ENCODE measurements at regions not wholly inside any gene's neighbourhood (a gene's known extent, or its start where the extent isn't known, plus 50 kb on each side); places are given as distances from the start of the nearest gene placed in this dataset.
"Not testable (repeated sequence)": the region's sequence is repeated elsewhere in the genome, so short reads cannot be mapped to it uniquely, and the experiment has no call there.

DNA sequence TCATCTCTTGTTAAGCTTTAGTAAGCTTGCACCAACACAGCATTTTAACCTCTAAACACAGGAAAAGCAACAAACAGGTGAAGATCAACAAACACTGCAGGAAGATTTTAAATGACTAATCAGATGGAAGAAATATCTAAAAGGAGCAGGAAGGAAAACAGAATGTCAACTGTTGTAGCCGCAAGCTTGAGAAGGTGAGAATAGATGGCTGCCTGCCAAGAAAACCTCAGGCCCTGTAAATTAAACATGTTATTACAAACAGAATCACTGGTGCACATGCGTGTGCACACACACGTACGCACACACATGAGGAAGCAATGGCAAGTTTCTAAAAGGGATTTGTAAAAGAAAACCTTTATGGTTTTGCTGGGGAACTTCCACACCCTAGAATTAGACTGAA is 257.8 kb upstream of the GALNT5 start:
- no peaks in the 10 kb centered on the region for H3K27me3 Mint-ChIP-seq
- no peak overlapping the region for H3K27ac Mint-ChIP-seq
- no peak for DNase-seq (ENCODE audit: extremely low spot score, unreplicated experiment)
- no peaks in the 10 kb centered on the region for H3K4me1 Mint-ChIP-seq (ENCODE audit: unreplicated experiment)
- no peaks in the 10 kb centered on the region for H3K9me3 Mint-ChIP-seq
- no peaks in the 10 kb centered on the region for H3K36me3 Mint-ChIP-seq
- TF ChIP-seq, protein P1, sequence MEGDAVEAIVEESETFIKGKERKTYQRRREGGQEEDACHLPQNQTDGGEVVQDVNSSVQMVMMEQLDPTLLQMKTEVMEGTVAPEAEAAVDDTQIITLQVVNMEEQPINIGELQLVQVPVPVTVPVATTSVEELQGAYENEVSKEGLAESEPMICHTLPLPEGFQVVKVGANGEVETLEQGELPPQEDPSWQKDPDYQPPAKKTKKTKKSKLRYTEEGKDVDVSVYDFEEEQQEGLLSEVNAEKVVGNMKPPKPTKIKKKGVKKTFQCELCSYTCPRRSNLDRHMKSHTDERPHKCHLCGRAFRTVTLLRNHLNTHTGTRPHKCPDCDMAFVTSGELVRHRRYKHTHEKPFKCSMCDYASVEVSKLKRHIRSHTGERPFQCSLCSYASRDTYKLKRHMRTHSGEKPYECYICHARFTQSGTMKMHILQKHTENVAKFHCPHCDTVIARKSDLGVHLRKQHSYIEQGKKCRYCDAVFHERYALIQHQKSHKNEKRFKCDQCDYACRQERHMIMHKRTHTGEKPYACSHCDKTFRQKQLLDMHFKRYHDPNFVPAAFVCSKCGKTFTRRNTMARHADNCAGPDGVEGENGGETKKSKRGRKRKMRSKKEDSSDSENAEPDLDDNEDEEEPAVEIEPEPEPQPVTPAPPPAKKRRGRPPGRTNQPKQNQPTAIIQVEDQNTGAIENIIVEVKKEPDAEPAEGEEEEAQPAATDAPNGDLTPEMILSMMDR (conservative IDR thresholded peaks at IDR 0.05) = no peak
- H3K4me3 Mint-ChIP-seq = no peak overlapping the region

DNA sequence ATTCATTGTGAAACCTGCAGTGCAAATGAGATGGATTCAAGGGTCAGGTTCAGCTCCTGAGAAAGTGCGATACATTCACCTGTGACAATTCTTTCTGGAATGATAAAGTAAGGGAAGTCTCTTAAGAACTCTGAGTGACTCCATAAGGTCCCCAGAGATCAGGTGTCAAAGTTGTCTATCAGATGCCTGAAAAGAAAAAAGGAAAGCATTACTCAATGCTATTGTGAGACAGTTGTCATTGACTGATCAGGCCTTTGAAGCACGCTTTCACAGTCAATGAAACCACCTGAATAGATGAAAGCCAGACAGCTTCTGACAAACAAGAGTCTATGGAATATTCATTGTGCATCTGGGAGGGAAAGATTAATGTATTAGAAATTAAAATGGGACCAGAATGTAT is 252.7 kb upstream of the GALNT5 start:
- Mint-ChIP-seq H3K27me3 (peaks cover 5% of the 10 kb centered on the region), H3K9me3 (no peaks in the 10 kb centered on the region), H3K36me3 (no peaks in the 10 kb centered on the region), H3K4me3 (no peak overlapping the region), H3K4me1 (ENCODE audit: unreplicated experiment) (no peaks in the 10 kb centered on the region), H3K27ac (no peak overlapping the region)
- TF ChIP-seq, protein P1 (conservative IDR thresholded peaks at IDR 0.05) = no peak
- no peak for DNase-seq (ENCODE audit: extremely low spot score, unreplicated experiment)

DNA sequence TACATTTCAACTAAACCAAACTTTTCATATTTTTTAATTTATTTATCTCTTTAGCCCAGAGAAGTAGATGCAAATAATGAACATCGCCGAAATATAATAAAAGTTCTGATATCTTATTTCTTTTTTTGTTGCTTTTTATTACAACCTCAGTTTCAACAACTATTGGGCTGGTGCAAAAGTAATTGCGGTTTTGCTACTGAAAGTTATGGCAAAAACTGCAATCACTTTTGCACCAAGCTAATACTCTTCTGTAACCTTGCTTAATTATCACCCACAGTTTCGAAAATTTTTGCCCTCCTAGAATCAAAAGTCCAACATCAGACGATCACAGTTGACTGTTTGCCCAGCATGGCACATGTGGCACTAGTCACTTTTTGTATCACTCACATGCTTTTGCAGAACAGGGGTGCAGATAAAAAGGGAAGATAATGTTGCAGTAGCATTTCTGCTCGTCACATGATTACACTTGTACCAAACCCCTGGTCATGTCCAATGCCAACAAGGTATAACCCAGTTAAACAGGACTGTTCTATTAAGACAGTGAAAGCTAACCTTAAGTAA is 242.4 kb upstream of the GALNT5 start:
- H3K27ac Mint-ChIP-seq = no peak overlapping the region
- H3K27me3 Mint-ChIP-seq = no peaks in the 10 kb centered on the region
- H3K9me3 Mint-ChIP-seq = no peaks in the 10 kb centered on the region
- TF ChIP-seq, protein P1 (conservative IDR thresholded peaks at IDR 0.05) = no peak
- no peaks in the 10 kb centered on the region for H3K4me1 Mint-ChIP-seq (ENCODE audit: unreplicated experiment)
- no peak for DNase-seq (ENCODE audit: extremely low spot score, unreplicated experiment)
- no peak overlapping the region for H3K4me3 Mint-ChIP-seq
- H3K36me3 Mint-ChIP-seq = no peaks in the 10 kb centered on the region

DNA sequence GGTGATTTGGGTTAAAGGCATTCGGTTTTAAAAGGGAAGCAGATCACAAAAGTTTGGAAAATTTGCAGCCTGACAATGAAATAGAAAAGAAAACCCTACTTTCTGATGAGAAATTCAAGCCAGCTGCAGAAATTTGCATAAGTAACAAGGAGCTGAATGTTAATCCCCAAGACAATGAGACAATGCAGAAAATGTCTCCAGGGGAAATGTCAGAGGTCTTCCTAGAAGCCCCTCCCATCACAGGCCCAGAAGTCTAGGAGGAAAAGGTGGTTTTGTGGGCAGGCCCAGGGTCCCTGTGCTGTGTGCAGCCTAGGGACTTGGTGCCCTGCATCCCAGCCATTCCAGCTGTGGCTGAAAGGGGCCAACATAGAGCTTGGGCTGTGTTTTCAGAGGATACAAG is 234.2 kb upstream of the GALNT5 start:
- H3K4me1 Mint-ChIP-seq (ENCODE audit: unreplicated experiment); H3K36me3 Mint-ChIP-seq; DNase-seq (ENCODE audit: extremely low spot score, unreplicated experiment); H3K4me3 Mint-ChIP-seq; H3K9me3 Mint-ChIP-seq; H3K27ac Mint-ChIP-seq; H3K27me3 Mint-ChIP-seq: not testable (repeated sequence)

DNA sequence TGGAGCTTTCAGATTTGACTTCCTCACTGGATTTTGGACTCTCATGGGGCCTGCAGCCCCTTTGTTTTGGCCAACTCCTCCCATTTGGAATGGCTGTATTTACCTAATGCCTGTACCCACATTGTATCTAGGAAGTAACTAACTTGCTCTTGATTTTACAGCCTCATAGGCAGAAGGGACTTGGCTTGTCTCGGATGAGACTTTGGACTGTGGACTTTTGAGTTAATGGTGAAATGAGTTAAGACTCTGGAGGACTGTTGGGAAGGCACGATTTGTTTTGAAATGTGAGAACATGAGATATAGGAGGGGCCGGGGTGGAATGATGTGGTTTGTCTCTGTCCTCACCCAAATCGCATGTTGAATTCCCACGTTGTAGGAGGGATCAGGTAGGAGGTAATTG is 233.4 kb upstream of the GALNT5 start:
- H3K4me1 Mint-ChIP-seq (ENCODE audit: unreplicated experiment) = no peaks in the 10 kb centered on the region

DNA sequence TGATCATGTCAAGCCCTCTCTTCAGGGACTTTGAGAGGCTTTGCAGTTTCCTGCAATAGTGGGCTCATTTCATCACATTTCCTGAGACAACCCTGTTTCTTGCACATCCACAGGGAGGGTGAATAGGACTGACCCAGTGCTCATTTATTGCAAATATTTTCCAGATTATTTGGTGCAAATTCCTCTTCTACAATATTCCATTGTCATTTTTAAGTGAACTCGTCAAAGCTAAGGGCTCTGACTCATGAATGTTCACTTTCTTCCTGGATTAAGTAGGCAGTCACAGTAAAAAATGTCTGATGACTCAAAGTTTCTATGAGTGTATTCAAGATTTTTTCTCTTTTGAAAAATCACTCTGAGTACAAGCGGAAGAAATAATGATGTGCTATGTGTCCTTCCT is 225.5 kb upstream of the GALNT5 start:
- Mint-ChIP-seq H3K4me1 (ENCODE audit: unreplicated experiment) (no peaks in the 10 kb centered on the region), H3K27ac (no peak overlapping the region), H3K4me3 (no peak overlapping the region), H3K27me3 (no peaks in the 10 kb centered on the region), H3K36me3 (no peaks in the 10 kb centered on the region), H3K9me3 (no peaks in the 10 kb centered on the region)
- TF ChIP-seq, protein P1 (conservative IDR thresholded peaks at IDR 0.05) = no peak
- no peak for DNase-seq (ENCODE audit: extremely low spot score, unreplicated experiment)

More for the DNA sequence above, 233.4 kb upstream of the GALNT5 start:
- Mint-ChIP-seq H3K36me3 (no peaks in the 10 kb centered on the region), H3K27ac (no peak overlapping the region), H3K27me3 (no peaks in the 10 kb centered on the region), H3K9me3 (peaks cover 5% of the 10 kb centered on the region), H3K4me3 (no peak overlapping the region)
- DNase-seq (ENCODE audit: extremely low spot score, unreplicated experiment) = no peak
- TF ChIP-seq, protein P1 (conservative IDR thresholded peaks at IDR 0.05) = no peak
